HCT116 (cell line): ENCODE measurements at regions not wholly inside any gene's neighbourhood (a gene's known extent, or its start where the extent isn't known, plus 50 kb on each side); places are given as distances from the start of the nearest gene placed in this dataset.

ENCODE experiments used
- ATAC-seq: fragments of 200-7000 bp; cut with Tn5 transposase; 2 replicates; pipeline ENCODE4 v1.9.1; 2020; ENCODE audit warnings: mild to moderate bottlenecking, moderate library complexity
- BruUV-seq: library from RNA; stranded (reverse); fragments of 400-500 nt; replicated peaks from 2 replicates; lab custom pipeline; 2021; lab: Mats Ljungman, UMichigan
- CTCF ChIA-PET: fragments of 300-600 bp; sonication (Branson Sonifier 250); formaldehyde crosslinking; loops from one replicate; lab custom pipeline; 2021; ENCODE audit warnings: antibody characterized with exemption; lab: Charles Lee
- POLR2A ChIA-PET: fragments of 300-600, 350-600 bp; sonication (Branson Sonifier 250); formaldehyde crosslinking; loops from one replicate; lab custom pipeline; 2021; ENCODE audit warnings: antibody characterized with exemption; lab: Charles Lee
- RAD21 ChIA-PET, 2 experiments: fragments of 300-600 bp; sonication (Branson Sonifier 250); formaldehyde crosslinking; loops; one replicate each; lab custom pipeline; 2023; ENCODE audit warnings: low total read pairs in 2 of 2; ENCODE audit not compliant: uncharacterized antibody in 2 of 2, unreplicated experiment in 2 of 2, low non-redundant PET in 1 of 2; lab: Charles Lee
- DNase-seq: peaks from one replicate; pipeline ENCODE4 v3.0.0-alpha.2; 2010; ENCODE audit warnings: low read depth, low spot score
- H2AFZ ChIP-seq: fragments of 200-600 bp; shearing (Covaris generic), sonication (generic); 2 replicates; pipeline ENCODE4 v1.6.1; 2017; ENCODE audit warnings: low read depth, mixed run types, mixed read lengths, antibody characterized with exemption, low read length; ENCODE audit not compliant: poor library complexity, severe bottlenecking
- H3K27ac ChIP-seq: 2 replicates; pipeline ENCODE4 v1.5.1; 2012; ENCODE audit warnings: low read depth, low read length
- H3K27me3 ChIP-seq: fragments of 200-600 bp; sonication (generic); 2 replicates; pipeline ENCODE4 v1.6.1; 2016; ENCODE audit warnings: mixed run types, low read length, mixed read lengths; ENCODE audit not compliant: insufficient read depth
- H3K36me3 ChIP-seq, 2 experiments: fragments of 200-500 bp in 1 of 2; fragments of 200-600 bp in 1 of 2; sonication (Bioruptor generic) in 1 of 2; sonication (generic) in 1 of 2; 2 replicates each; pipeline versions ENCODE4 v1.5.1 to v1.6.1; 2014 to 2016; ENCODE audit warnings: low read length in 2 of 2, inconsistent platforms in 1 of 2, mixed read lengths in 1 of 2, mixed run types in 1 of 2; ENCODE audit not compliant: insufficient read depth in 2 of 2, control insufficient read depth in 1 of 2
- H3K4me1 ChIP-seq, 2 experiments: fragments of 200-600 bp in 1 of 2; sonication (generic) in 1 of 2; 2 replicates each; pipeline versions ENCODE4 v1.5.1 to v1.6.1; 2012 to 2017; ENCODE audit warnings: low read length in 2 of 2, inconsistent platforms in 1 of 2, mild to moderate bottlenecking in 1 of 2, mixed read lengths in 1 of 2, mixed run types in 1 of 2, moderate library complexity in 1 of 2; ENCODE audit not compliant: insufficient read depth in 2 of 2, control insufficient read depth in 1 of 2
- H3K4me2 ChIP-seq: fragments of 200-600 bp; sonication (generic); 2 replicates; pipeline ENCODE4 v1.6.1; 2017; ENCODE audit warnings: mixed run types, low read length, mixed read lengths
- H3K4me3 ChIP-seq, 2 experiments: fragments of 200-600 bp in 1 of 2; sonication (generic) in 1 of 2; replicated peaks in 1 of 2; 2 replicates each; pipeline ENCODE4 v1.5.1; 2011 to 2016; ENCODE audit warnings: low read length in 2 of 2, control low read depth in 1 of 2, low read depth in 1 of 2, mild to moderate bottlenecking in 1 of 2, mixed read lengths in 1 of 2, mixed run types in 1 of 2
- H3K79me2 ChIP-seq: fragments of 200-600 bp; sonication (generic); 2 replicates; pipeline ENCODE4 v1.6.1; 2017; ENCODE audit warnings: mild to moderate bottlenecking, mixed run types, low read length, moderate library complexity, mixed read lengths; ENCODE audit not compliant: insufficient read depth
- H3K9ac ChIP-seq: fragments of 200-600 bp; sonication (generic); 2 replicates; pipeline ENCODE4 v1.6.1; 2016; ENCODE audit warnings: low read length, mixed read lengths
- H3K9me2 ChIP-seq: fragments of 200-600 bp; sonication (generic), shearing (Covaris generic); 2 replicates; pipeline ENCODE4 v1.6.1; 2017; ENCODE audit warnings: mixed run types, mild to moderate bottlenecking, moderate library complexity; ENCODE audit not compliant: insufficient read depth
- H3K9me3 ChIP-seq, 2 experiments: fragments of 200-500 bp in 1 of 2; fragments of 200-600 bp in 1 of 2; sonication (Bioruptor generic) in 1 of 2; sonication (generic) in 1 of 2; 2 replicates each; pipeline ENCODE4 v1.6.1; 2014 to 2017; ENCODE audit warnings: low read length in 2 of 2, mixed read lengths in 2 of 2, inconsistent platforms in 1 of 2, low read depth in 1 of 2, mild to moderate bottlenecking in 1 of 2, mixed run types in 1 of 2, moderate library complexity in 1 of 2; ENCODE audit not compliant: control insufficient read depth in 1 of 2, insufficient read depth in 1 of 2
- H4K20me1 ChIP-seq: fragments of 200-600 bp; sonication (generic), shearing (Covaris generic); 2 replicates; pipeline ENCODE4 v1.6.1; 2017; ENCODE audit warnings: mixed run types, mild to moderate bottlenecking, moderate library complexity; ENCODE audit not compliant: insufficient read depth
- CEBPB ChIP-seq: IDR thresholded peaks from 2 replicates; pipeline ENCODE4 v1.6.1; 2012; ENCODE audit warnings: low read depth
- EGR1 ChIP-seq: IDR thresholded peaks from 2 replicates; pipeline ENCODE4 v1.6.1; 2012; ENCODE audit warnings: low read depth
- ELF1 ChIP-seq: IDR thresholded peaks from 2 replicates; pipeline ENCODE4 v1.6.1; 2012; ENCODE audit warnings: low read depth, borderline replicate concordance
- EZH2 ChIP-seq: fragments of 200-600 bp; sonication (generic); IDR thresholded peaks from 2 replicates; pipeline ENCODE4 v1.6.1; 2017; ENCODE audit warnings: antibody characterized with exemption, mixed run types
- FOSL1 ChIP-seq: IDR thresholded peaks from 2 replicates; pipeline ENCODE4 v1.6.1; 2012; ENCODE audit warnings: low read depth
- MAX ChIP-seq: IDR thresholded peaks from 2 replicates; pipeline ENCODE4 v1.6.1; 2012
- POLR2A ChIP-seq: IDR thresholded peaks from 2 replicates; pipeline ENCODE4 v1.7.0; 2011; ENCODE audit warnings: borderline replicate concordance; ENCODE audit not compliant: insufficient read depth, insufficient read length; ENCODE audit errors: extremely low read depth
- POLR2AphosphoS5 ChIP-seq: IDR thresholded peaks from 2 replicates; pipeline ENCODE4 v1.6.1; 2011; ENCODE audit warnings: mild to moderate bottlenecking, low read depth, low read length, moderate library complexity
- SIN3A ChIP-seq: IDR thresholded peaks from 2 replicates; pipeline ENCODE4 v1.6.1; 2012; ENCODE audit warnings: low read depth
- SP1 ChIP-seq: IDR thresholded peaks from 2 replicates; pipeline ENCODE4 v1.6.1; 2012; ENCODE audit warnings: low read depth
- SRF ChIP-seq: IDR thresholded peaks from 2 replicates; pipeline ENCODE4 v1.6.1; 2012; ENCODE audit warnings: low read depth
- intact Hi-C: fragments of 100-400 bp; cut with micrococcal nuclease; formaldehyde crosslinking; loops from 2 replicates; pipeline ENCODE4 v1.10.0; 2022
- TF ChIP-seq, protein P1 (sequence below): IDR thresholded peaks from 2 replicates; pipeline ENCODE4 v1.6.1; 2012

- TF ChIP-seq, protein P1, sequence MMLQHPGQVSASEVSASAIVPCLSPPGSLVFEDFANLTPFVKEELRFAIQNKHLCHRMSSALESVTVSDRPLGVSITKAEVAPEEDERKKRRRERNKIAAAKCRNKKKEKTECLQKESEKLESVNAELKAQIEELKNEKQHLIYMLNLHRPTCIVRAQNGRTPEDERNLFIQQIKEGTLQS = no peak
- TF ChIP-seq POLR2A = no peak
- TF ChIP-seq SRF = no peak
- TF ChIP-seq SIN3A = no peak
Observed at GRCh38 chr6:134521116-134521501, 203.2 kb upstream of the SGK1 start (continued).

GRCh38 chr6:134520181-134521115, 202.5 kb upstream of the SGK1 start:
- intact Hi-C loops = no loop called here
- Histone ChIP-seq H3K27ac (no peak overlapping the region), H3K4me2 (no peak overlapping the region), H4K20me1 (no peaks in the 10 kb centered on the region), H3K9me2 (no peaks in the 10 kb centered on the region), H3K9ac (no peak overlapping the region), H3K79me2 (no peaks in the 10 kb centered on the region), H3K4me3 (no peak overlapping the region), H3K27me3 (no peaks in the 10 kb centered on the region), H3K4me1 (peaks cover 4 to 21% of the 10 kb centered on the region in 2 experiments; a peak in 3 of 4 replicates), H2AFZ (peak overlapping the region; percentile 7), H3K36me3 (no peaks in the 10 kb centered on the region), H3K9me3 (no peaks in the 10 kb centered on the region)
- no peak for TF ChIP-seq EZH2
- TF ChIP-seq ELF1 = no peak
- TF ChIP-seq POLR2A = no peak
- TF ChIP-seq EGR1 = no peak
- TF ChIP-seq POLR2AphosphoS5 = no peak
- 0 out of 2 replicates have a peak, but pooled peaks have one; percentile 18 for TF ChIP-seq SP1
- no peak for TF ChIP-seq MAX
- no peak for TF ChIP-seq CEBPB
- 0 out of 2 replicates have a peak, but pooled peaks have one; percentile 29 for TF ChIP-seq FOSL1
- ChIA-PET POLR2A (no interaction called here), CTCF (no interaction called here), RAD21 (no interaction called here)
- no TSS peak for BruUV-seq
- ATAC-seq (no peak), DNase-seq (no peak)
